SJSA1 (cell line): ENCODE measurements at regions not wholly inside any gene's neighbourhood (a gene's known extent, or its start where the extent isn't known, plus 50 kb on each side); places are given as distances from the start of the nearest gene placed in this dataset.
"Not testable (repeated sequence)": the region's sequence is repeated elsewhere in the genome, so short reads cannot be mapped to it uniquely, and the experiment has no call there.

Experiments
- DNase-seq, 2 experiments: peaks; one replicate each; pipeline ENCODE4 v3.0.0-alpha.2; 2015 to 2020; ENCODE audit warnings: low spot score in 2 of 2, low read depth in 1 of 2
- H3K27ac ChIP-seq: fragments of 250-450 bp; sonication (Bioruptor Pico); 2 replicates; pipeline ENCODE4 v1.5.1; 2020; ENCODE audit warnings: mild to moderate bottlenecking, moderate library complexity
- H3K27me3 ChIP-seq: fragments of 250-450 bp; sonication (Bioruptor Pico); replicated peaks from 2 replicates; pipeline ENCODE4 v1.5.1; 2020; ENCODE audit warnings: mild to moderate bottlenecking, moderate library complexity
- H3K36me3 ChIP-seq: fragments of 250-450 bp; sonication (Bioruptor Pico); 2 replicates; pipeline ENCODE4 v1.5.1; 2020; ENCODE audit warnings: mild to moderate bottlenecking
- H3K4me1 ChIP-seq: fragments of 250-450 bp; sonication (Bioruptor Pico); replicated peaks from 2 replicates; pipeline ENCODE4 v1.6.1; 2021; ENCODE audit warnings: mild to moderate bottlenecking
- H3K4me3 ChIP-seq: fragments of 250-450 bp; sonication (Bioruptor Pico); 2 replicates; pipeline ENCODE4 v1.5.1; 2020; ENCODE audit warnings: mild to moderate bottlenecking
- H3K9me3 ChIP-seq: fragments of 250-450 bp; sonication (Bioruptor Pico); replicated peaks from 2 replicates; pipeline ENCODE4 v1.5.1; 2020; ENCODE audit warnings: mild to moderate bottlenecking

DNA sequence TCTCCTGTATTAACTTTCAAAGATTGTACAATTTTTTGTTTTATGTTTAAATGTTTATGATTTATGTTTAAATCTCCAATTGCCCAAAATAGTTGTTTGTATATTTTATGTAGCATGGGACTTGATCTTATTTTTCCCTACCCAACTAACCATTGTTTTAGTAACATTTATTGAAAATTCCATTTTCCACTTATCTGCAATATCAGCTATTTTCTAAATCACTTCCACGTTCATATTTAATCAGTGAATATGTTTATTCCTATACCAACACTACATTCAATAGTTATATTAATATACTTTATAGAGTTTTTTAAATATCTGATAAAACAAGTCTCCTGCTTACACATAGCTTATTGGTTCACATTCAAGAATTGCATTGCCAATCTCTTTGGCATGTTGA, 532.2 kb downstream of the CHSY3 start:
- no peak overlapping the region for H3K4me3 ChIP-seq
- H3K27me3 ChIP-seq, result no peaks in the 10 kb centered on the region
- no peak overlapping the region for H3K27ac ChIP-seq
- H3K9me3 ChIP-seq, result peaks cover 5% of the 10 kb centered on the region; the same call in 1 of the 2 replicates
- no peaks in the 10 kb centered on the region for H3K36me3 ChIP-seq
- DNase-seq, result no peak
- no peaks in the 10 kb centered on the region for H3K4me1 ChIP-seq

DNA sequence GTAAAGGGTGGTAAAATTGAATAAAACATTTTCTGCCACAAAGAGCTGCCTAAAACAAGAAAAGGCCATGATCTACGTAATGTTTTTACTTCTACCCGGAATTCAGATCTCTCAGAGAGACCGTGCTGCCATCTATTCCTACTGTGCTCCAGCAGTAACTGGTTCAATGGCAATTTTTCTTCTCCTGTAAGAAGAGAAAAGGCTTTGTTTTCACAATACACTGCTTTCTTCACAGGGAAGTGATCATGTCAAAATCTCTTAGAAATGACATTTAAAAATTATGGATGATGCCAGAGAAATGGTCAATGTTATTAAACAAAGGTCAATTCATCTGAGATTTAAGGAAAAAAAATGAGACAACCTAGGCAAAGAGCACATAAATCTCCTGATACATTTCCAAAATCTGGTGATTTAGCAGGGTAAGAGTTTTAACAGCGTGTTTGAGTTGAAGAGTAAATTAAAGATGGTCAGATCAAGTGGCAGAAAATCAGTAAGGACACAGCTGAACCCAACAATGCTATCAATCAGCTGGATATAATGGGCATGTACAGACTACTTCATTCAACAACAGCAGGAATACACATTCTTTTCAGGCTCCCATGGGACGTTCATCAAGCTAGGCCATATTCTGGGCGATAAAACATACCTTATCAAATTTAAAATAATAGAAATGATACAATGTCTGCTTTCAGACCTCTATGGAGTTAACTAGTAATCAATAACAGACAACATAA, 523.1 kb downstream of the CHSY3 start:
- no peak overlapping the region for H3K27ac ChIP-seq
- no peak overlapping the region for H3K4me3 ChIP-seq
- H3K9me3 ChIP-seq, result no peaks in the 10 kb centered on the region
- no peaks in the 10 kb centered on the region for H3K36me3 ChIP-seq
- no peaks in the 10 kb centered on the region for H3K27me3 ChIP-seq
- no peaks in the 10 kb centered on the region for H3K4me1 ChIP-seq
- no peak for DNase-seq

DNA sequence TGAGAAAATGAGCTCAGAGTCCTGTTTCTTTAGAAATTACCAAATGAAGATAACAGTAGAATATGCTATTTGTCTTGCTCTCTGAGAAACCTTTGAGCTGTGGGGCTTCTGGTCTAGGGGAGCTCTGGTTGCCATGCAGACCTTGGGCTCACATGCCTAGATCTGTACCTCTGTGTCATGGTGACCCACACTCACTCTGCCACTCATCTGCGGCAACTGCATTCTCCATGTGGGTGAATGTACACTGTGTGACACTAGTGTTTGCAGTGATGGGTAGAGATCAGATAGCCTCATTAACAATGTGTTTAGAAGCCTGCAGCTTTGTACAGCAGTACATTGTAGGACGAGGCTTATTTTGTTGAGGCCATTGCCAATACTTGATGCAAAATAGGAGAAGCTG, 521.2 kb downstream of the CHSY3 start:
- H3K36me3 ChIP-seq, result no peaks in the 10 kb centered on the region
- no peaks in the 10 kb centered on the region for H3K9me3 ChIP-seq
- no peak overlapping the region for H3K4me3 ChIP-seq
- no peaks in the 10 kb centered on the region for H3K27me3 ChIP-seq
- no peak overlapping the region for H3K27ac ChIP-seq
- no peaks in the 10 kb centered on the region for H3K4me1 ChIP-seq
- DNase-seq, result no peak

DNA sequence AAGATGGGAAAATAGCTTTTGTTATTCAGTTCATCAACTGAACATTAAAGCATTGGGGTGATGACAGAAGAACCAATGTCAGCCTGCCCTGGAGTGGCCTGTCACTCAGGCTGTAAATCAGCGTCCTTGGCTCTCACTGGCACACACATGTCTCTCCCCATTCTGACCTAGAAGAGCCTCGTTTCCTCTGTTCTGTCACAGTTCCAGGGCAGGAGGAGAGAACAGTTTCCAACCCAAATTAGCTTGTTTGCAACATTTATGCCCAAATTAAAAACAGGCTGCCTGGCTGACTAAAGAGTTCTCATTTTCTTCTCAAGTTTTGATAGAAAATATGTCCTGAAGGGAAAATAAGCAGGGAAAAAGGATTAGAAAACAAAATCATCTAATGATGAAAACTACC, 520.1 kb downstream of the CHSY3 start:
- H3K27ac ChIP-seq, result no peak overlapping the region
- H3K9me3 ChIP-seq, result no peaks in the 10 kb centered on the region
- DNase-seq, result no peak
- no peak overlapping the region for H3K4me3 ChIP-seq
- H3K36me3 ChIP-seq, result no peaks in the 10 kb centered on the region
- H3K4me1 ChIP-seq, result no peaks in the 10 kb centered on the region
- H3K27me3 ChIP-seq, result no peaks in the 10 kb centered on the region

DNA sequence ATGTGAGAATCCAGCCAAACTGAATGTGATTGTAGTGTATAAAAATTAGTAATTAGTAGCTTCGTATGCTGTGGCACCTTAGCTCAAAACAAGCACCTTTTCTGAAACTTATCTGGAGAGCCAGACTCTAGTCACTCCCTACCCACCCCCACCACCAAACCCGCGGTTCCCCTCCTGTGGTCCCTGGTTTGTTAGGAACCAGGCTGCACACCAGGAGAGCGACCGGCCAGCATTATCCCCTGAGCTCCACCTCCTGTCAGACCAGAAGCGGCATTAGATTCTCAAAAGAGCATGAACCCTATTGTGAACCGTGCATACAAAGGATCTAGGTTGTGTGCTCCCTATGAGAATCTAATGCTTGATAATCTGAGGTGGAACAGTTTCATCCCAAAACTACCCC, 498.6 kb downstream of the CHSY3 start:
- no peaks in the 10 kb centered on the region for H3K4me1 ChIP-seq
- H3K27ac ChIP-seq, result no peak overlapping the region
- H3K9me3 ChIP-seq, result no peaks in the 10 kb centered on the region
- no peak for DNase-seq
- H3K36me3 ChIP-seq, result no peaks in the 10 kb centered on the region
- no peaks in the 10 kb centered on the region for H3K27me3 ChIP-seq
- H3K4me3 ChIP-seq, result no peak overlapping the region

GRCh38 chr5:130400091-130400490, 495.8 kb downstream of the CHSY3 start:
- Histone ChIP-seq H3K36me3 (no peaks in the 10 kb centered on the region), H3K4me1 (no peaks in the 10 kb centered on the region), H3K9me3 (no peaks in the 10 kb centered on the region; the same call in 1 of the 2 replicates), H3K27me3 (no peaks in the 10 kb centered on the region), H3K27ac (no peak overlapping the region), H3K4me3 (no peak overlapping the region)
- no peak for DNase-seq

- Histone ChIP-seq H3K36me3 (no peaks in the 10 kb centered on the region), H3K27me3 (no peaks in the 10 kb centered on the region), H3K4me3 (no peak overlapping the region), H3K27ac (no peak overlapping the region), H3K4me1 (no peaks in the 10 kb centered on the region), H3K9me3 (no peaks in the 10 kb centered on the region; the same call in 1 of the 2 replicates)
- DNase-seq, result no peak
Measured at GRCh38 chr5:130398825-130399224, 494.6 kb downstream of the CHSY3 start.

GRCh38 chr5:130397727-130398126, 493.5 kb downstream of the CHSY3 start:
- DNase-seq, H3K4me1 ChIP-seq, H3K9me3 ChIP-seq, H3K4me3 ChIP-seq, H3K27ac ChIP-seq, H3K27me3 ChIP-seq, H3K36me3 ChIP-seq: not testable (repeated sequence)

- no peak for DNase-seq
- Histone ChIP-seq H3K9me3 (no peaks in the 10 kb centered on the region; the same call in 1 of the 2 replicates), H3K27me3 (no peaks in the 10 kb centered on the region), H3K4me3 (no peak overlapping the region), H3K36me3 (no peaks in the 10 kb centered on the region), H3K4me1 (no peaks in the 10 kb centered on the region), H3K27ac (no peak overlapping the region)
Measured at GRCh38 chr5:130397132-130397531, 492.9 kb downstream of the CHSY3 start.

DNA sequence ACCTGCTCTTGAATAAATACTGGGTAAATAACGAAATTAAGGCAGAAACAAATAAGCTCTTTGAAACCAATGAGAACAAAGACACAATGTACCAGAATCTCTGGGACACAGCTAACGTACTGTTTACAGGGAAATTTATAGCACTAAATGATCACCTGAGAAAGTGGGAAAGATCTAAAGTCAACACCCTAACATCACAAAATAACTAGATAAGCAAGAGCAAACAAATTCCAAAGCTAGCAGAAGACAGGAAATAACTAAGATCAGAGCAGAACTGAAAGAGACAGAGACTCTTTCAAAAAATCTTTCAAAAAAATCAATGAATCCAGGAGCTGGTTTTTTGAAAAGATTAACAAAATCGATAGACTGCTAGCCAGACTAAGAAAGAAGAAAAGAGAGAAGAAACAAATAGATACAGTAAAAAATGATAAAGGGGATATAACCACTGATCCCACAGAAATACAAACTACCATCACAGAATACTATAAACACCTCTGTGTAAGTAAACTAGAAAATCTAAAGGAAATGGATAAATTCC, 487.5 kb downstream of the CHSY3 start:
- not testable (repeated sequence) for H3K36me3 ChIP-seq, H3K27ac ChIP-seq, H3K9me3 ChIP-seq, H3K4me3 ChIP-seq, H3K27me3 ChIP-seq, H3K4me1 ChIP-seq, DNase-seq

DNA sequence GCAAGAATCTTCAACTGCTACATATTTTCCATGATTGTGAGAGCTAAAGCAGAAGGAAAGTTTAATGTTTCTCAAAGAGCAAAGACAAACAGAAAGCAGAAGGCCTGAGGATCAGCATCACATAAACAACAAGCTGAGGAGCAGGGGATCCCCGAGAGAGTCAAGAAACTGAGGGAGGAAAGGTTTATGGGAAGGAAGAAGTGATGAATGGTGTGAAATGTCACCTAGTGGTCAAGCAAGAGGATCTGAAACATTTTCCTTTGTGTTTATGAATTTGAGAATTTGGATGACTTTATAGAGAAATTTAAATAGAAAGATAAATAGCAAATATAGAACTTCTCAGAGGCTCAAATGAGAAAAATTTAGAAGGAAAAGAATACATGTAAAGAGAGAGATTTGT, 481.9 kb downstream of the CHSY3 start:
- Histone ChIP-seq H3K27ac (no peak overlapping the region), H3K4me1 (no peaks in the 10 kb centered on the region), H3K4me3 (no peak overlapping the region), H3K36me3 (no peaks in the 10 kb centered on the region), H3K9me3 (no peaks in the 10 kb centered on the region), H3K27me3 (no peaks in the 10 kb centered on the region)
- DNase-seq, result no peak

- Histone ChIP-seq H3K4me3 (no peak overlapping the region), H3K27ac (no peak overlapping the region), H3K4me1 (no peaks in the 10 kb centered on the region), H3K36me3 (no peaks in the 10 kb centered on the region), H3K27me3 (no peaks in the 10 kb centered on the region), H3K9me3 (no peaks in the 10 kb centered on the region)
- DNase-seq, result no peak
Measured at GRCh38 chr5:130385656-130386055, 481.4 kb downstream of the CHSY3 start.

DNA sequence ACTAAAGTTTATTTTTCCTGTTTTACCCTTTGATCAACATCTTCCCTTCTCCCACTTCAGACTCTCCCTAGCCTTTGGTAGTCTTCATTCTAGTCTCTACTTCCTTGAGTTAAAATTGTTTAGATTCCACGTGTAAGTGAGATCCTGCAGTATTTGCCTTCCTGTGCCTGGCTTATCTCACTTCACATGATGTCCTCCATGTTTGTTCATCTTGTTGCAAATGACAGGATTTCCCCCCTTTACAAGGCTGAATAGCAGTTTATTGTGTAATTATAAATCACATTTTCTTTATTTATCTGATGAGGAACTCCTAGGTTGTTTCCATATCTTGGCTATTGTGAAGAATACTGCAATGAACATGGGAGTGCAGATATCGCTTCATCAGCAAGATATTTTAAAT, 461.7 kb downstream of the CHSY3 start:
- no peaks in the 10 kb centered on the region for H3K36me3 ChIP-seq
- no peaks in the 10 kb centered on the region for H3K27me3 ChIP-seq
- DNase-seq, result no peak
- no peaks in the 10 kb centered on the region for H3K4me1 ChIP-seq
- H3K27ac ChIP-seq, result no peak overlapping the region
- no peaks in the 10 kb centered on the region for H3K9me3 ChIP-seq
- H3K4me3 ChIP-seq, result no peak overlapping the region

DNA sequence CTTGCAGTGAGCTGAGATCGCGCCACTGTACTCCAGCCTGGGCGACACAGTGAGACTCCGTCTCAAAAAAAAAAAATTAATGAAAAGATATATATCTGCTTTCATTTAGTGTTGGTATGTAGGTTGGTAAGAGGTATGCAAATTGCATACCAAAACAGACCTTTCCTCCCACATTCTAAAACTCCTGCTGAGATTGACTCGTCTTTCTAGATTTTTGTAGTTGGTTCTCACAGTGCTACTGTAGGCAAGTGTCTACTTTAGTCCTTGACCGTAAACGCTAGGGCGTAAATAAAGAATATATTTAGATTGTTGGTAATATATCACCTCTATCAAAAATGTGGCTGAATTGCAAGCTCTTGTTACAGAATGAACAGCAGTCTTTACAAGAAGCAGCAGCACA, 445.9 kb downstream of the CHSY3 start:
- H3K4me3 ChIP-seq, result no peak overlapping the region
- DNase-seq, result no peak
- no peaks in the 10 kb centered on the region for H3K36me3 ChIP-seq
- no peaks in the 10 kb centered on the region for H3K27me3 ChIP-seq
- H3K27ac ChIP-seq, result no peak overlapping the region
- no peaks in the 10 kb centered on the region for H3K4me1 ChIP-seq
- no peaks in the 10 kb centered on the region for H3K9me3 ChIP-seq
